Chondrocyte (in vitro differentiated cells): ENCODE measurements at regions not wholly inside any gene's neighbourhood (a gene's known extent, or its start where the extent isn't known, plus 50 kb on each side); places are given as distances from the start of the nearest gene placed in this dataset.
A peak's percentile ranks its signal among the peaks of the same experiment; 100 is the strongest.
"Not testable (repeated sequence)": the region's sequence is repeated elsewhere in the genome, so short reads cannot be mapped to it uniquely, and the experiment has no call there.

Experiments
- DNase-seq: peaks from one replicate; pipeline ENCODE4 v3.0.0; 2021; ENCODE audit warnings: mixed read lengths, low spot score
- H3K27ac Mint-ChIP-seq: one replicate; pipeline ENCODE4 v1.8.0; 2021; ENCODE audit warnings: mild to moderate bottlenecking, moderate library complexity, mixed read lengths; ENCODE audit not compliant: unreplicated experiment
- H3K27me3 Mint-ChIP-seq: 2 replicates; pipeline ENCODE4 v1.8.0; 2021; ENCODE audit warnings: low read depth, mixed read lengths
- H3K36me3 Mint-ChIP-seq: 2 replicates; pipeline ENCODE4 v1.8.0; 2021; ENCODE audit warnings: low read depth, mixed read lengths
- H3K4me1 Mint-ChIP-seq: 2 replicates; pipeline ENCODE4 v1.8.0; 2021; ENCODE audit warnings: low read depth, mild to moderate bottlenecking, mixed read lengths
- H3K4me3 Mint-ChIP-seq: one replicate; pipeline ENCODE4 v1.8.0; 2021; ENCODE audit warnings: mild to moderate bottlenecking, moderate library complexity, mixed read lengths; ENCODE audit not compliant: unreplicated experiment
- H3K9me3 Mint-ChIP-seq: 2 replicates; pipeline ENCODE4 v1.8.0; 2021; ENCODE audit warnings: low read depth, mixed read lengths
- TF ChIP-seq, protein P1 (sequence below): fragments of 200-600 bp; sonication (generic); IDR thresholded peaks from 2 replicates; pipeline ENCODE4 v1.5.0; 2021; ENCODE audit warnings: antibody characterized with exemption, mild to moderate bottlenecking, moderate library complexity

DNA sequence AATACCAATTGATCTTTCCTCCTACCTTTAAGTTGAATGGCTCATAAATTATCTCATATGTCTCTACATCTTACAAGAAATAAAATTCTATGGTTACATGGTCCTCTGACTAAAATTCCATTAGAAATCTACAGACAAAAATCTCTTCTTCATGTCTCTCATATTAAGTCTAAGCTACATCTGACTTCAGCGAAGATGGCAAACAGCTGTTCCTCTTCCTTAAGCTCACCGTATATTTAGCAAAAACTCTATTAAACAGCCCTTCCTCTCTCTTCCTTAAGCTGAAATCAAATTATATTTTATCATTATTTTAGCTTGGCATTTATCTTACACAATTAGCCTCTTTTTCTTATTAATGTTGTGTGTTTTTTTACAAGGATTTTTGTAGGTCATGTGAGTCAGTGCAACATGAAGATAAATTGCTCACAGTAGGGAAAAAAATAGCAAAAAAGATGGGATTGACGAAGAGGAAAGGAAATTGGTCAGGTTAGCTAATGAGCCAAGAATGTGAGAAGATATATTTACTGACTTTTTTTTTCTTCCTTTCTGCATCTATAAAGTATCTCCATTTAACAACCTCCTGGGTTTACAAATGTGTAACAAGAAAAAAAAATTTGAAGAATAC is 2412.8 kb downstream of the ARAP2 start:
- Mint-ChIP-seq H3K4me1 (peaks cover 54% of the 10 kb centered on the region), H3K36me3 (no peaks in the 10 kb centered on the region), H3K27ac (no peak overlapping the region), H3K27me3 (no peaks in the 10 kb centered on the region), H3K9me3 (no peaks in the 10 kb centered on the region), H3K4me3 (no peak overlapping the region)
- DNase-seq: no peak
- TF ChIP-seq, protein P1, sequence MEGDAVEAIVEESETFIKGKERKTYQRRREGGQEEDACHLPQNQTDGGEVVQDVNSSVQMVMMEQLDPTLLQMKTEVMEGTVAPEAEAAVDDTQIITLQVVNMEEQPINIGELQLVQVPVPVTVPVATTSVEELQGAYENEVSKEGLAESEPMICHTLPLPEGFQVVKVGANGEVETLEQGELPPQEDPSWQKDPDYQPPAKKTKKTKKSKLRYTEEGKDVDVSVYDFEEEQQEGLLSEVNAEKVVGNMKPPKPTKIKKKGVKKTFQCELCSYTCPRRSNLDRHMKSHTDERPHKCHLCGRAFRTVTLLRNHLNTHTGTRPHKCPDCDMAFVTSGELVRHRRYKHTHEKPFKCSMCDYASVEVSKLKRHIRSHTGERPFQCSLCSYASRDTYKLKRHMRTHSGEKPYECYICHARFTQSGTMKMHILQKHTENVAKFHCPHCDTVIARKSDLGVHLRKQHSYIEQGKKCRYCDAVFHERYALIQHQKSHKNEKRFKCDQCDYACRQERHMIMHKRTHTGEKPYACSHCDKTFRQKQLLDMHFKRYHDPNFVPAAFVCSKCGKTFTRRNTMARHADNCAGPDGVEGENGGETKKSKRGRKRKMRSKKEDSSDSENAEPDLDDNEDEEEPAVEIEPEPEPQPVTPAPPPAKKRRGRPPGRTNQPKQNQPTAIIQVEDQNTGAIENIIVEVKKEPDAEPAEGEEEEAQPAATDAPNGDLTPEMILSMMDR: no peak

DNA sequence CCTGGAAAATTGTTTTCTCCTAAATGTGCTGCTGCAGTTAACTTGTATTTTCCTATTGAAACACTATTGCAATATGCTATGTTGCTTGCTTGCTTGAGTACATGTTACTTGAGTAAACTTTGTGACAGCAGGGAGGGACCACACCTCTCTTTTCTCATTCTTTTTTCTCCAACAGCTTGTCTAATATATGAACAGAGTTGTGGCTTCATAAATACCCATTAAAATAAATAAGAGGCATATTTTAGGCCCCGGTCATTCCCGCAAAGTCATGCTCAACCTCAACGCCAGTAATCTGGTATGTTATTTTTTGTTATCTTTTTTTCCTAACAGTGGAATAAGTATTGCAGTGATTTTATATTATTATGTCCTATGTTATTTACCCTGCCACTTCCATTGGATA is 2408.6 kb downstream of the ARAP2 start:
- not testable (repeated sequence) for H3K27me3 Mint-ChIP-seq, H3K4me3 Mint-ChIP-seq, DNase-seq, H3K9me3 Mint-ChIP-seq, H3K36me3 Mint-ChIP-seq
- peak overlapping the region; percentile 71 for H3K27ac Mint-ChIP-seq
- H3K4me1 Mint-ChIP-seq: peaks cover 56% of the 10 kb centered on the region

DNA sequence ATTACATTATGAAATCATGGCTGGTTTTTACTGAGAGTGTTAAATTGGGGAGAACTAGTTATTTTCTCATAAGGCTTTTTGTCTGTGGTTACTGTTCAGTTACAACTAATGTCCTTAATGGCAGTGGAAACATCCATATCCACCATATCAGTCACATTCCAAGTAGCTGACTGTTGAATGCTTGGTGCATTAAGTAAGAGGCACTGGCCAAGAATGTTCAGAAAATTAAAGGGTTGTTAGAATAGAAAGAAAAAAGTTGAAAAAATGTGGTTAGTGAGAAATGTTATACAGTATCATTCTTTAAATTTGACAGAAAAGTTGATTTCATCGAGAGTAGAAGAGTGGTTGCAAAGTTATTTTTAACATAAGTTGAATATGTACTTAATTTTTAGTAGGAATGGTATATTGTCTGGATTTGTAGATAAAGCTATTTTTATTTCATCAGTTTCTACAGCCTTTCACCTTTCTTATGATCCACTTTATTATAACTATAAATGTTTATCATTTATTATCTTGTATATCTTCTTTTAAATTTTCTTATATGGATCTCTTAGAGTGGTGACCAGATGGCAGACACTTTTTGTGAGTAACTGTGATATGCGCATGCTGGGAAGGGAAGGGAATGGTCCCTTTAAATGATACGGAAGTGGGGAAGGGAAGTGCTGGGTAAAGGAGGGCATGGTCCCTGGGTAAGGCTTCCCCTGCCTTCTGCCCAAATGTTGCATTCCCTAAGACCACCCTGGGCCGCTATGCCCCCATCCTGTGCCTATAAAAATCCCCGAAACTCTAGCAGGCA is 2407.1 kb downstream of the ARAP2 start:
- Mint-ChIP-seq H3K36me3 (peaks cover 3% of the 10 kb centered on the region), H3K27ac (peak overlapping the region; percentile 72), H3K4me1 (peaks cover 47% of the 10 kb centered on the region), H3K4me3 (no peak overlapping the region), H3K27me3 (no peaks in the 10 kb centered on the region), H3K9me3 (peaks cover 9% of the 10 kb centered on the region)
- DNase-seq: no peak
- TF ChIP-seq, protein P1: no peak

DNA sequence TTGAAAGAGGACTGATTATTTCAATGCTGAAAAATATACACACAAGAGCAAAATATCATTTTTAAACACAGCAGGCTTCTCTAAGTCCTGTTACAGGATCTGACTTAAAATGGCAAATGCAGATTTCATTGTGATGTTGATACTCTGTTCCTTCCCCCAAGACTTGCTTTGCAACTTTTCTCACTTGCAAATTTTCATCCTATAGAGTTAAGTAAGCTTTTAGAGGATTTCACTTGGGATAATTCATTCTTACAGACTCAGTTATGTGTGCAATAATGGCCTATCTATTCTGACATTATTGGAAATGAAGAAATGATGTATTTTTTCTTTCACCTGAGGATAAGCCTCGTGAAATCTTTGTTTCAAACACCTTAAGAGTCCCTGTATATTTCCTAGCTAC is 2403.2 kb downstream of the ARAP2 start:
- peaks cover 16% of the 10 kb centered on the region for H3K9me3 Mint-ChIP-seq
- no peak overlapping the region for H3K27ac Mint-ChIP-seq
- no peak overlapping the region for H3K4me3 Mint-ChIP-seq
- H3K27me3 Mint-ChIP-seq: no peaks in the 10 kb centered on the region
- peaks cover 23% of the 10 kb centered on the region for H3K4me1 Mint-ChIP-seq
- TF ChIP-seq, protein P1: no peak
- H3K36me3 Mint-ChIP-seq: peaks cover 5% of the 10 kb centered on the region
- no peak for DNase-seq

DNA sequence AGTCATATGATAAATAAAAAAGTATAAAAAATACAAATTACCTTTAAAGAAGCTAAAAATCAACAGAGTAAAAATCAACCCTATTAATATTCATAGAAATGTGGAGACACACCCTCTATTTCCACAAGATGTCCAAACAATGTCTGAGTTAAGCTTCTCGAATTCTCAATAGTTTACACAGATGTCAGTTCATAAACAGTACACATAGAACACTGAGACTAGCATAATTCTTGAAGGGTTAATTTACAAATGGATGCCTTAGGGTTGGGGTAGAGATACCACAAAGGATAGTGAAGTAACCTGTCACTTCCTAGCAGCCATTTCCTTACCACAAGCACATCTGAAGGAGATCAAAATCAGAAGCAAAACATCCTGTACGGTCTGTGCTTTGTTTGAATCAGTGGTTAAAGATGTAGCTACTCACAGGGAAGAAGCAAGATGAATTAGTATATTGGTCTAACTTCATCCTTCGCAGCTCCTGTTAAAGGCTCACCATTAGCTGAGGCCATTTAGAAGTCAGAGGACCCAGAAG is 2393.9 kb downstream of the ARAP2 start:
- no peak for DNase-seq
- TF ChIP-seq, protein P1: no peak
- Mint-ChIP-seq H3K4me1 (no peaks in the 10 kb centered on the region), H3K27me3 (no peaks in the 10 kb centered on the region), H3K36me3 (peaks cover 11% of the 10 kb centered on the region), H3K9me3 (peaks cover 20% of the 10 kb centered on the region), H3K27ac (no peak overlapping the region), H3K4me3 (no peak overlapping the region)

DNA sequence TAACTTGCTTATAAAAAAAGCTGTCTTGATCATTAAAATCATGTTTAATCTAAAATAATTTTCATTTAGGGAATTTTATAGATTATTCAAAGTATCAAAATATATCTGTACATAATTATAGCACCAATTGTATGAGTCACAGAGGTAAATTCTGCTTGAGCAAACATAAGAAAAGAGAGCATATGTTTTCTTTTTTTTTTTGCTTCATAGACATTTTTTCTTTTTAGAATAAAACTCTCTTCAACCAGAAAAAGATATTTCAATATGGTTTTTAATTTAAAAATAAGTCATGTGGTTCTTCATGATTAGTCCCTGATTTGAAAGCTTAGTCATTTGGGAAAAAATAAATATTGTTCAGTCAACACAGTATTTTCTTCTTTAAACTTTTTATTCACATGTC is 2390.6 kb downstream of the ARAP2 start:
- not testable (repeated sequence) for H3K36me3 Mint-ChIP-seq, H3K27me3 Mint-ChIP-seq, H3K4me1 Mint-ChIP-seq, H3K4me3 Mint-ChIP-seq, H3K27ac Mint-ChIP-seq, H3K9me3 Mint-ChIP-seq, DNase-seq
